Fibroblast of villous mesenchyme (primary cell): ENCODE measurements at regions not wholly inside any gene's neighbourhood (a gene's known extent, or its start where the extent isn't known, plus 50 kb on each side); places are given as distances from the start of the nearest gene placed in this dataset.

Source experiments
- DNase-seq: peaks from one replicate; pipeline ENCODE4 v3.0.0-alpha.2; 2010; ENCODE audit warnings: low read depth
- H3K4me3 ChIP-seq: 2 replicates; pipeline ENCODE4 v1.5.1; 2011; ENCODE audit warnings: low read depth, mild to moderate bottlenecking, low read length
- CTCF ChIP-seq: IDR thresholded peaks from 2 replicates; pipeline ENCODE4 v1.5.1; 2012; ENCODE audit warnings: low read depth, mild to moderate bottlenecking, low read length; ENCODE audit not compliant: insufficient read depth

DNA sequence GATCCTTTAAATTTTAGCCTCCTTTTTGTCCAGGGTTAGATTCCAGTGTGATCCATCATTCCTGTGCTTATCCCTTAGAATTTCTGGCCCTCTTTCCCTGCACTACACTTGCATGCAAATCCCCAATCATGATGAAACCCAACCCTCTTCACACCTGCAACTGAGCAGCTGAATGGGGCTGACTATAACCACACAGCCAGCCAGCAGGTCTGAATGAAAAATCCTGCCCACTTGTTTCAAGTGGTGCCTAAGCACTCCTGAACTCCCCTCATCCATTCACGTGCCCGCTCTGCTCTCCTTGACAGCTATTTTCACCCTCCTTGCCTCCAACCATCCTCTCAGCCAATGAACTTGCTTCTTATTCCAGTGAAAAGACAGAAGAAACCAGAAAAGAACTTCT lies 80.5 kb upstream of the AFF3 start:
- no peak for DNase-seq
- H3K4me3 ChIP-seq = no peak overlapping the region
- TF ChIP-seq CTCF = no peak

GRCh38 chr2:100218552-100218951 lies 76.2 kb upstream of the AFF3 start:
- DNase-seq = no peak
- no peak overlapping the region for H3K4me3 ChIP-seq
- TF ChIP-seq CTCF = no peak

GRCh38 chr2:100217323-100217722 lies 74.9 kb upstream of the AFF3 start:
- no peak for TF ChIP-seq CTCF
- DNase-seq = no peak
- no peak overlapping the region for H3K4me3 ChIP-seq

GRCh38 chr2:100216015-100216414 lies 73.6 kb upstream of the AFF3 start:
- no peak overlapping the region for H3K4me3 ChIP-seq
- DNase-seq = no peak
- TF ChIP-seq CTCF = no peak

DNA sequence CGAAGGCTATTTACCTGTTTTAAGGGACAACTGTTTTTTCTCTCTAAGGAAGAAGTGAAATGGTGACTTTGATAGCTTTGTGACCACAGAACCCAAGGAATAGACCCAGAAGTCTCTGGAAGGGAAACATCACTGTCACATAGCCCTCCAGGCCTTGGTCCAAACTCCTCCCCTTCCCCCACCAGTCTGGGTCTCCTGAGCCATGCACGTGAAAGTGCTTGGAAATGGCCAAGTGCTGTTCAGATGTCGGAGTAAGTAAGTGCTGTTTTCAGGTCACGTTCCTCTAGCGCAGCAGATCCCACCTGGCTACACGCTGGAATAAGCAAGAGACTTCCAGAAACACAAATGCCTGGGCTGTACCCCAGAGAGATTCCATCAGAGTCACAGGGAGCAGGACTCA lies 73.0 kb upstream of the AFF3 start:
- DNase-seq = no peak
- TF ChIP-seq CTCF = no peak
- no peak overlapping the region for H3K4me3 ChIP-seq

DNA sequence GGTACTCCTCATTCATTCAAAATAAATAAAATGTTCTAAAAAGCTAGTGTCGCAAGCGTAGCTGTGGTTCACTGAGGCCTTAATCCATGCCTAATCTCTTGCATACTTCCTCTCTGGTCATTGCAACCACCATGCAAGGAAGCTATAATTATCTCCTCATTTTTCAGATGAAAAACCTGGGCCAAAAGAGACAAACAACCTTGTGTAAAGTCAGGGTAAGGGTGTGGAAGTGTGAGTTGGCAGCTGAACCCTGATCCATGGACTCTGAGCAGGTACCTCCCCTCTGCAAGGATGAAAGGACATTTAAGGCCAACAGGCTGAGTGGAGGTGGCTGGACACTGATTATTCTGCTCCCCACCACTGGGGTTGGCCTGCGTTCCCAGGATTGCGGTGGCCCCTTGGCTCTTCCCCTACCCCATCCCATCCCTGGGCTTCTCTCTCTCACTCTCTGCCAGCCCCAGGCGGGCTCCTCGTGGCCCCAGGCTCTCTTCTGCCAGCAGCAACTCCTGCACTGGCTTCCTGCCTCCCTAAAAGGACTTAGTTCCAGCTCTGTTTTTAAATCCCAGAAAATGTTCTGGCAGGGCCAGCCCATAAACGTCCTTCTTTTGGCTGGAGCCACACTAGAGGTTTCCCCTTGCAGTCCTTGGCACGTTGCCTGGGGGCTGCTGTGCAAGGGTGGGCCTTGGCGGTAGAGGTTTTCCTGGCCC lies 72.0 kb upstream of the AFF3 start:
- peak; percentile 64 for DNase-seq
- TF ChIP-seq CTCF = no peak
- H3K4me3 ChIP-seq = no peak overlapping the region

GRCh38 chr2:100213595-100213994 lies 71.2 kb upstream of the AFF3 start:
- TF ChIP-seq CTCF = no peak
- DNase-seq = no peak
- H3K4me3 ChIP-seq = no peak overlapping the region
